ENCODE measurements at regions not wholly inside any gene's neighbourhood (a gene's known extent, or its start where the extent isn't known, plus 50 kb on each side); places are given as distances from the start of the nearest gene placed in this dataset.
A peak's percentile ranks its signal among the peaks of the same experiment; 100 is the strongest.

GRCh38 chr12:75712223-75712622, 200.8 kb upstream of the KRR1 start:
- H3K4me1 ChIP-seq = peaks cover 68% of the 10 kb centered on the region
- TF ChIP-seq POLR2AphosphoS2 (conservative IDR thresholded peaks at IDR 0.05; ENCODE audit: low read length) (no peak), ESRRA (IDR thresholded peaks at IDR 0.05; ENCODE audit: borderline replicate concordance, low read length) (0 out of 2 replicates have a peak, but pooled peaks have one; percentile 26), PBX3 (IDR thresholded peaks at IDR 0.05) (no peak), ZC3H11A (IDR thresholded peaks at IDR 0.05) (no peak), RNF2 (IDR thresholded peaks at IDR 0.05; ENCODE audit: borderline replicate concordance, low read depth) (no peak), HOXA7 (CRISPR knock-in tag; IDR thresholded peaks at IDR 0.05) (no peak), HES2 (IDR thresholded peaks at IDR 0.05) (no peak), USF2 (IDR thresholded peaks at IDR 0.05) (no peak), EHF (CRISPR knock-in tag; IDR thresholded peaks at IDR 0.05) (no peak), REST (IDR thresholded peaks at IDR 0.05) (no peak), HOXB5 (CRISPR knock-in tag; IDR thresholded peaks at IDR 0.05) (peak; percentile 90), CTCF (IDR thresholded peaks at IDR 0.05) (no peak), FOSL2 (IDR thresholded peaks at IDR 0.05) (no peak), FOSL2 (CRISPR knock-in tag; IDR thresholded peaks at IDR 0.05) (no peak; the same call in 1 of the 2 replicates), ZSCAN20 (CRISPR knock-in tag; IDR thresholded peaks at IDR 0.05) (no peak), KDM1A (IDR thresholded peaks at IDR 0.05; ENCODE audit: low read depth) (no peak), CEBPB (IDR thresholded peaks at IDR 0.05) (no peak), SMC3 (IDR thresholded peaks at IDR 0.05) (peak; percentile 28; the same call in 2 of the 3 replicates), TFCP2L1 (CRISPR knock-in tag; IDR thresholded peaks at IDR 0.05) (no peak), CHD2 (IDR thresholded peaks at IDR 0.05; ENCODE audit: low read length, partially characterized antibody) (no peak), JUN (IDR thresholded peaks at IDR 0.05) (0 out of 5 replicates have a peak, but pooled peaks of 1 of the 2 experiments have one; percentile 22), MAZ (IDR thresholded peaks at IDR 0.05; ENCODE audit: borderline replicate concordance, low read depth, low read length) (no peak), CHD4 (IDR thresholded peaks at IDR 0.05; ENCODE audit: borderline replicate concordance) (no peak), MAX (IDR thresholded peaks at IDR 0.05) (no peak), NR3C1 (IDR thresholded peaks at IDR 0.05) (no peak), GATA3 (IDR thresholded peaks at IDR 0.05; ENCODE audit: borderline replicate concordance) (peak; percentile 54; the same call in 1 of the 2 replicates), RARB (CRISPR knock-in tag; IDR thresholded peaks at IDR 0.05) (no peak), FOSB (CRISPR knock-in tag; IDR thresholded peaks at IDR 0.05) (no peak)
- TF ChIP-seq, protein P1, sequence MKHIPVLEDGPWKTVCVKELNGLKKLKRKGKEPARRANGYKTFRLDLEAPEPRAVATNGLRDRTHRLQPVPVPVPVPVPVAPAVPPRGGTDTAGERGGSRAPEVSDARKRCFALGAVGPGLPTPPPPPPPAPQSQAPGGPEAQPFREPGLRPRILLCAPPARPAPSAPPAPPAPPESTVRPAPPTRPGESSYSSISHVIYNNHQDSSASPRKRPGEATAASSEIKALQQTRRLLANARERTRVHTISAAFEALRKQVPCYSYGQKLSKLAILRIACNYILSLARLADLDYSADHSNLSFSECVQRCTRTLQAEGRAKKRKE (CRISPR knock-in tag; IDR thresholded peaks at IDR 0.05; ENCODE audit: low read depth) = no peak
- TF ChIP-seq, protein P2, sequence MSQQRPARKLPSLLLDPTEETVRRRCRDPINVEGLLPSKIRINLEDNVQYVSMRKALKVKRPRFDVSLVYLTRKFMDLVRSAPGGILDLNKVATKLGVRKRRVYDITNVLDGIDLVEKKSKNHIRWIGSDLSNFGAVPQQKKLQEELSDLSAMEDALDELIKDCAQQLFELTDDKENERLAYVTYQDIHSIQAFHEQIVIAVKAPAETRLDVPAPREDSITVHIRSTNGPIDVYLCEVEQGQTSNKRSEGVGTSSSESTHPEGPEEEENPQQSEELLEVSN (IDR thresholded peaks at IDR 0.05; ENCODE audit: borderline replicate concordance, low read depth) = no peak
- TF ChIP-seq, protein P3, sequence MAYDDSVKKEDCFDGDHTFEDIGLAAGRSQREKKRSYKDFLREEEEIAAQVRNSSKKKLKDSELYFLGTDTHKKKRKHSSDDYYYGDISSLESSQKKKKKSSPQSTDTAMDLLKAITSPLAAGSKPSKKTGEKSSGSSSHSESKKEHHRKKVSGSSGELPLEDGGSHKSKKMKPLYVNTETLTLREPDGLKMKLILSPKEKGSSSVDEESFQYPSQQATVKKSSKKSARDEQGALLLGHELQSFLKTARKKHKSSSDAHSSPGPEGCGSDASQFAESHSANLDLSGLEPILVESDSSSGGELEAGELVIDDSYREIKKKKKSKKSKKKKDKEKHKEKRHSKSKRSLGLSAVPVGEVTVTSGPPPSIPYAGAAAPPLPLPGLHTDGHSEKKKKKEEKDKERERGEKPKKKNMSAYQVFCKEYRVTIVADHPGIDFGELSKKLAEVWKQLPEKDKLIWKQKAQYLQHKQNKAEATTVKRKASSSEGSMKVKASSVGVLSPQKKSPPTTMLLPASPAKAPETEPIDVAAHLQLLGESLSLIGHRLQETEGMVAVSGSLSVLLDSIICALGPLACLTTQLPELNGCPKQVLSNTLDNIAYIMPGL (CRISPR knock-in tag; IDR thresholded peaks at IDR 0.05; ENCODE audit: borderline replicate concordance) = no peak

More at GRCh38 chr12:75712223-75712622, 200.8 kb upstream of the KRR1 start:
- ChIA-PET CTCF (interaction anchor here (0.8 to 1.5 kb wide), 3 partner anchors 8 to 309 kb away, joined by 3 to 4 read pairs (median 3); no protein-coding TSS in a partner anchor), POLR2A (interaction anchor here (0.7 to 1.5 kb wide), 2 partner anchors 13 kb away, joined by 3 to 9 read pairs; no protein-coding TSS in a partner anchor)
- peak in 1 of 2 experiments; percentile 78 for DNase-seq (ENCODE audit: low read depth in 1 of 2, low spot score in 1 of 2)
- peak; percentile 86 for FAIRE-seq
- Histone ChIP-seq H3K4me2 (peak overlapping the region; percentile 64), H3K4me3 (no peak overlapping the region), H3K9me3 (no peaks in the 10 kb centered on the region), H3K27ac (peak overlapping the region; percentile 63 to 88; a peak in 5 of 6 replicates)
- peak; percentile 49 to 62; a peak in 4 of 6 replicates for ATAC-seq
